ENCODE measurements at regions not wholly inside any gene's neighbourhood (a gene's known extent, or its start where the extent isn't known, plus 50 kb on each side); places are given as distances from the start of the nearest gene placed in this dataset.

DNA sequence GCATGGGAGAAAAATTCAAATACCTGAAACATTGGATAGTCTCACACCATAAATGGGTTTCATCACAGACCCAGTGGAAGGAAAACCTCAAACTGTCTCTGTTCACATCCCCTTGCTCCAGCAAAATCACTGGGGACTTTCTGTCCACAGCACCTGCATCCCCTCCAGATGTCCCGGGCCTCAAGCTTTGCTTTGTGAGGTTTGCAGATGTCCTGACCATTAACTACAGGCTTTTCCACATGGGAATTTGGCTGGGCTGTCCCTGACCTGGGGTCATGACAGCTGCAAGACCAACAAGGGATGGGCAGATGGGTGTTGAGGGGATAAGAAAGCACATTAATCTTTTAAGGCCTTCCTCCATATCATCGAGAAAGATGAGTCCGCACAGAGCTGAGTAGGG is 427.9 kb downstream of the TXNL1 start:
- DNase-seq: no peak

DNA sequence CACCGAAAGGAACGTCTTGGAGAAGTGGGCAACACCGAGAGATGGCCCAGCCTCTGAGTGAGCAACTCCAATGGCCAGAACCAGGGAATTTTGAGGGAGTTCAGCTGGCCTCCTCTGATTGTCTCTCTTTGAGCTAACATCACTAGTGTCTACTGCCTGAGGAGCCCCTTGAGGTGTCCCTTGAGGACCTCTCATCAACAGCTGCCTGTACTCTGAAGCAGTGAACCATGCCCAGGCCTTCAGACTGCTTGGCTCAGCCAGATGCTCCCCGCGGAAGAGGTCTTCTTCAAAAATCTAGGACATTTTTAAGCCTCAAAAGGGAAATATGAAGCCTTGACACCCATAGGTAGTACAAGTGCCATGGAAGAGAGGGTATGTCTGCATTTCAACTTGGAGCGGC is 430.4 kb downstream of the TXNL1 start:
- DNase-seq: no peak

- DNase-seq: no peak
Measured at GRCh38 chr18:56204052-56204451, 434.3 kb downstream of the TXNL1 start.

DNA sequence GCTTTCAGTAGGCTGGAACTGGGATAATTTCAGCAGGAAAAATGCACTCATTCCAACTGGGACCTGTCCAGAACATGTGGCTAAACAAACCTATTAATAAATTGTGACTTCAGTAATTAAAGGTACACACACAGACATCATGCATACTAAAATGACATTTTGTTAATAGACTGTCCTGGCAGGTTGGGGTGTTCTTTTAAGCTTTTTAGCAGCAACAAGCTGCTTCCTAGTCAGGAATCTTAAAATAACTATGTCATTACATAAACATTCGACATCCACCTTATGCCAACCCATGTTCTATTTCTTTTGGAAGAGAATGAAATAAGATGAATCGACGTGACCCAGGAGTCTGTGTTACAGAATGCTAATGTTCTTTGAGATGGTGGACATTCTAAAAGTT is 435.7 kb downstream of the TXNL1 start:
- no peak for DNase-seq

- no peak for DNase-seq
Measured at GRCh38 chr18:56200381-56200911, 437.9 kb downstream of the TXNL1 start.

DNA sequence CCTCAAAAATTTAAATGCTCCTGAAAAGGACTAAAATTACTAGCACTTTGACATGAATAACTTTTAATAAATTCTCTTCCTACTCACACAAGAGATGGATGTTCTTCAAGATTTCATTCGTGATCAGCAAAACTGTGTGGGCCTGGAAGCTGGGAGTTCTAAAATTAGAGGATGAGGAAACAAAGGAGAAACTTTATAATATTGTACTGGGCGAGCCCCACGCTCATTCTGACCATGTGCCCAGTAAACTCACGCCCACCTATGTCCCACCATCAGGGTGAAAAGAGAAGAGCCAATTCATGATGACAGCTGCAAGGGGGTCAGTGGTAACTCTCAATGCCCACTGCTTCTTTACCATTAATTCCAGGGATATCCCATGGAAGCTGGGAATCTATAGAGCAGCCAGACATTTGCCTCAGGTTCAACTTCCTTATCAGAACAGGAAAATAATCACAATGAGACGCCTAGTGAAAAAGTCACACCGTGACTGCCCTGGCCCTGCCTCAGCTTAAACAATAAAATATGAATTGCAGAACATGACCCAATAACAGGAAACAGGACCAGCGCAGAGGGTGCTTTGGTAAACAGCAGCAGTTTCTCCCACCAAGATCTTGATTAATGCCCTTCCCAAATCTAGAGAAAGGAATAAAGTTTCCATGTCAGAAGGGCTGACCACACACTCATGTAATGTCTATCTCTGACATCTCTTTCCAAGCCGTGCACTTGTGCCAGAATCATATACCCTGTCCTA is 438.6 kb downstream of the TXNL1 start:
- DNase-seq: no peak

DNA sequence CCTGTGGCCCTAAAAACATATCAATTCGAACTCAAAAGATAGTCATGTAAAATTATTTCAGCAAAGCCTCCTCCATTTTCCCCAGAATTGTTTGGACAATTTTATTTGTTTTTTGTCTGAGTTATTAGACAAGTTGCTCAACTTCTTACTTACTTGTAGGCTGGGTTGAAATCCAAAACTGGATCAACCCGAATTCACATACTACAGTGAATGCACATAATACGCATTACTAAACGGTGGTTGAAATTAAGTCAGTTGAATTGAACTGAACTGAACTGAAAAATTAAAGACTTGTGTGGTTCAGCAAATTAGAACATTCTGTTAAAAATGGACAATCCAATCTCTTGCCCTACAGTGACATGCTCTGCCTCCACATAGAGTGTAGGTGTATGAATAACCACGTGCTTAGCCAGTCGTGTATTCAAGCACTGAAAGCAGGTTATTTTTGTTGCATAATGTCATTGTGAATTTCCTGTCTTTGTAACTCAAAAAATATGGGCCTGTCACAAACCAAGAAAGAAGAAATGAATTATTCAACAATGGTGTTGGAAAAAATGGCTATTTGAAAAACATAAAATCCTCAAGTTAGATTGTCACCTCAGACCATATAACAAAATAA is 441.0 kb downstream of the TXNL1 start:
- DNase-seq: no peak

DNA sequence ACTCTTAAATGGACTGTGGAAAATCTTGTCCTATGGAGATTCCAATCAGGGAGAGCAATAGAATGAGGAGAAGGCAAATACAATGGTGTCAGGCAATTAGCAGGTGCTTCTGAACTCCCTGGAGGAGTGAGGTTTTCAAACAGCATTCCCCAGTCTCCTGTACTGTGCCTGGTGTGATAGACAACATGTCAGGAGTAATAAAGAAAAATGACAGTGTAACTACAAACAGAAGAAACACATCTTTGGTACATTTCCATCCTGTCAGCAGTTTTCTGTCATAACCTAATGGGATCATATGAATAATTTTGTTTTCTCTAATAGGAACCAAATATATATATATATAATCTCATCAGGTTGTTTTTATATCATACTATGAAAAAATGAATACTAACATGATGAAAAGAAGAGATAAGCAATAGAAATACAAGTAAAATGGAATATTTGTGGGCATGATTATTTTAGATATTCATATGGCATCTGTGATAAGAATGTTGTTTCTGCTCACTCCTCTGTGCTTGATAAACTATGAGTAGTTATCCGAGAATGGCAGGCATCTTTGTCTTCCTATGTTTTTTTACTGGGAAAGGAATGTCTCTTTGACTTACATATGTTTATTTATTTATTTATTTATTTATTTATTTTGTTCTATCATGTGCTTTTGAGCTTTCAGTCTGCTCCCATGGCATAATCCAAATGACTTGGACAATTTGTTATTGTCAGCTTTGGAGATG is 441.7 kb downstream of the TXNL1 start:
- no peak for DNase-seq

DNA sequence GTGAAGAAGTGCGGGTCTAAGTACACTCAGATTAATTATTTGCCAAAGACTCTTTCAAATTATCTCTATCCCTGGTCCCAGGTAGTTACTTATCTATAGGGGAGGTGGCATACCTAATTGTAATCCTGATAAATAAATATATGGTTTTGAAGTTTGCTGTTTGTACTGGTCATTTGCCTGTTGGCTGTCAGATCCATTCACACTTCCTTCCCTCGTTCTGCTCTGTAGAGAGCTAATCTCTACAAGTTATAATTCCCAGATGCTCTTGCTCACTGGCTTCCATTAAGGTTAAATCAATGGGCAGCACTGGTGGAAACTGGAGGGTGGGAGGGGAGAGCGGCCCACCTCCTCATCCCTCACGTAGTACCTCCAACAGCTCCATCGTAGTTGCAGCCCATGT is 447.1 kb downstream of the TXNL1 start:
- no peak for DNase-seq

GRCh38 chr18:56189615-56190014 is 448.8 kb downstream of the TXNL1 start:
- DNase-seq: no peak

- no peak for DNase-seq
Measured at GRCh38 chr18:56188529-56189275, 449.7 kb downstream of the TXNL1 start.

- DNase-seq: no peak
Measured at GRCh38 chr18:56186319-56186718, 452.1 kb downstream of the TXNL1 start.

DNA sequence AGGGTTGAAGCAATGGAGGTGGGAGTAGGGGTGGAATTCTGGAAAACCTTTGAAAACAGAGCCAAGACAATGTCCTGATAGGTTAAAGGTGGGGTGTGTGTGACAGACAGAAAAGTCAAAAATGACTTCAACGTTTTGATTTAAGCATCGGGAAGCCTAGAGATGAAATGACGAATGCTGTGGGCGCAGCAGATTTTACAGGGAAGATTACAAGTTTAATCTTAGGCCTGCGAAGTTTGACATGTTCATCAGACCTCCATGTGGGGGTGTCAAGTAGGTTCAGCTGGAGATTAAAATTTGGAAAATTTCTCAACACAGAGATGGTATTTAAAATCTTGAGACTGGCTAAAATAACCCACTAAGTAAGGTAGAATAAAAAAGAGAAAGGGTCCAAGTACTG is 453.3 kb downstream of the TXNL1 start:
- DNase-seq: no peak

- no peak for DNase-seq
Measured at GRCh38 chr18:56176751-56177150, 461.6 kb downstream of the TXNL1 start.

GRCh38 chr18:56175330-56176001 is 462.9 kb downstream of the TXNL1 start:
- DNase-seq: no peak

DNA sequence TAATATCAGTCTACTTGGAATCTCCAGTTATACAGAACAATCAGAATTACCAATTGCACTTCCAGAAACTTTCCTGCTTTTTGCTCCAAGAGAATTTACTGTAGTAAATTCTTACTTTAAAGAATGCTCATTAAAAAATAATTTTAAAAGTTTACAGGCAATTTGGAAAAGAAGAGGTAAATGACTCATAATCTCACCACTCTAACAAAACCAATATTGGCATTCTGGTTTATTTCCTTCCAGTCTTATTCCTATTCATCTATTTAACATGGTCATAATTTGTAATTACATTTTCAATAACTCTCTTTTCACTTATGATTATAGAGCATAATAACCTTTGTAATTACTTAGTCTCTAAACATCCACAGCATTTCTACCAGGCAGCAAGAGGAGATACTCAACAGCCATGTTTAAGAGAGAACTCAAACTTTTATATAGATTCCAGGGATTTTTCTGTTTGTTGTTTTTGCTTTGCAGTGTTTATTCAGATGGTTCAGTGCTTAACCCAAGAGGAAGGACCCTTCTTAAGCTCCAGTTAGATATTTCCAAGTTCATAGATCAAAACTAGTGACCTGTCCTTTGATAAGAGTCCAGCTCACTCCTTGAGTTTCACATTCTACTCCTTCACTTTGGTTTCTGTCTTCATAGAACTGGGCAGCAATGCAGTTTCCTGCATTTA is 464.7 kb downstream of the TXNL1 start:
- no peak for DNase-seq

DNA sequence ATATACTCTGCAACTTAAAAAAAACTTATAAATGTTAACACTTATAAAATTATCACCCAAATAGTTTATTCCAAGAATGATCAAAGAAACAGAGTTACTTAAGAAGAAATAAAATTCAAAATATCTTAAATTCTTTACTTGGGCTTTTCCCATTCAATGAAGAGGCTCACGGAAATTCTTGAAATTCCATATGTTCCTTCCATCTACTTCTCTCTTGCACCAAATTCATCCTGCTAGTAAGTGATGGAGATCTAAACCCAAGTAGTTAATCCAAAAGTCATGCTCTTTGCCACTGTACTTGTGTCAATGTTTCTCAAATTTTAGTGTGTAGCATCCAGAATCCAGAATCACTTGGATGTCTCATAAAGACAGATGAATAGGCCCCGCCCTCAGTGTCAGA is 465.9 kb downstream of the TXNL1 start:
- DNase-seq: no peak

DNA sequence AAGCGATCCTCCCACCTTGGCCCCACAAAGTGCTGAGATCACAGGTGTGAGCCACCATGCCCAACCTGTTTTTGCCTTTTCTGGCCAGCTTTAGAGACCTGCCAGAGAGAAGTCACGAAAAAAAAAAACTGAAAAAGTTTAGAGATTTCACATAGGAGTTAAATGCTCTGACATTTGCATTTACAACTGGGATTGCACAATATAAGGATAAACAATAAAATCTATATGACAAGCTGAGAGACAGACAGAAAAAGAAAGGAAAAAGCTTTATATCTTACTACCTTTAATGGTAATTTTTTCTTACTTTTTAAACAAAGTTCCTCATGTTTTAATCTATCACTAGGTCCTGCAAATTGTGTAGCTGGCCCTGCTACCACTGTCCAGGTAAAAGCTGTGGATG is 466.5 kb downstream of the TXNL1 start:
- no peak for DNase-seq

- DNase-seq: no peak
Measured at GRCh38 chr18:56168049-56168781, 470.2 kb downstream of the TXNL1 start.

DNA sequence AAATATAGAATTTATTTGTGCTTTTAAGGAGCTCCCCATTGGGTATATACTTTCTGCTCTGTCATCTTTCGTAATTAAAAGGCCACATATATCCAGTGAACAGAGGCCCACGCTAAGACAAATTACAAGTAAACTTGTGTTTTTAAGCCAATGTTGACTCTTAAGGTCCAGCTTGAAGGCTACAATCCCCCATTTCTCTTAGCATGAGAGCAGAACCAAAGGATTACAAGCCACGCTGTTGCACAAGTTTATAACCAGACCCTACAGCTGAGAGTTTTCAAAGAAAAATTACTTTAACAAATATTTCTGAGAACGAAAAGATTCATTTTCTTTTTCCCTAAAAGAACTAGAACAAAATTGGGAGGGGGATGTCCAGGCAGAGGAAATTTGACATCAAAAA is 471.0 kb downstream of the TXNL1 start:
- DNase-seq: no peak

DNA sequence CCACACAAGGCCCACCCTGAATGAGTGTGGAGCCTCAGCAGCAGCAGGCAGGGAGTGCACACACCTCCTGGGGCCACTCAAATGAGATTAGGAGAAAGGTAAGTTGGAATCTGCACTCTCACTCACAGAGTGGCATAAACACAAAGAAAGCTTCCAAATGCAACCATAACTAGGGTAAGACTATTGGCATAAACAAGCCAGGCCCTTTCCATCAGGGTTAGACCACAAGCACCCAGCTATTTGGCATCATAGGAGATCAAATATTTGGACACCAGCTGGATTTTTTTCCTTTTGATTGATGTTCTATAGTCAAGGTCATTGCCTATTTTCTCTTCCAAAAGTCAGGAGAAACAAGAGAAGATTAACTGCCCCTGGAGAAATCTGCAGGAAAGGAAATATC is 471.5 kb downstream of the TXNL1 start:
- DNase-seq: no peak
